Pancreas (tissue), 10 donors: ENCODE measurements at regions not wholly inside any gene's neighbourhood (a gene's known extent, or its start where the extent isn't known, plus 50 kb on each side); places are given as distances from the start of the nearest gene placed in this dataset.

Experiments
- ATAC-seq, 4 donors: fragments of 200-7000 bp; cut with Tn5 transposase; one replicate each; pipeline versions ENCODE4 v1.8.0 to v1.9.1; 2020; ENCODE audit warnings: mild to moderate bottlenecking in 4 of 4, moderate library complexity in 4 of 4
- DNase-seq, 6 donors: peaks; one replicate each; pipeline ENCODE4 v3.0.0-alpha.2; 2020
- FAIRE-seq: peaks from 2 replicates; lab custom pipeline; 2012; peaks lifted over from hg19 to GRCh38; lab: Jason Lieb, UNC
- H3K27ac ChIP-seq, 4 donors: fragments of 200-600 bp; sonication (generic); 1 replicate in 3 of 4; 2 replicates in 1 of 4; pipeline versions ENCODE4 v1.5.0 to v1.8.0; 2020
- H3K27me3 ChIP-seq, 4 donors: fragments of 200-600 bp; one replicate each; pipeline ENCODE4 v1.8.0; 2021
- H3K36me3 ChIP-seq, 3 donors: fragments of 200-600 bp; sonication (generic) in 1 of 3; one replicate each; pipeline versions ENCODE4 v1.5.0 to v1.8.0; 2020 to 2021
- H3K4me1 ChIP-seq, 3 donors: fragments of 200-600 bp; one replicate each; pipeline ENCODE4 v1.8.0; 2021
- H3K4me3 ChIP-seq, 4 donors: fragments of 200-600 bp; sonication (generic) in 2 of 4; one replicate each; pipeline versions ENCODE4 v1.5.0 to v1.8.0; 2020 to 2021
- H3K9me3 ChIP-seq, 4 donors: fragments of 200-600 bp; one replicate each; pipeline ENCODE4 v1.8.0; 2021
- WGBS, 2 donors: extraction: QIAGEN DNeasy Blood & Tissue Kit; methylation state at CpG; one replicate each; pipeline ENCODE4 v1.1.7; 2013; 5-methylcytosine and 5-hydroxymethylcytosine counted together
- intact Hi-C, 3 donors: fragments of 100-400 bp; cut with DNase I; formaldehyde crosslinking; loops; one replicate each; pipeline versions ENCODE4 v1.11.1 to v1.14.2; 2022
- TF ChIP-seq, protein P1 (sequence below), 4 donors: fragments of 200-600 bp; sonication (generic) in 3 of 4; IDR thresholded peaks; one replicate each; pipeline versions ENCODE4 v1.5.0 to v1.8.0; 2021; ENCODE audit warnings: antibody characterized with exemption in 4 of 4
- donor health status: healthy with polysubstance abuse.
- donor health status: DM: no; HTN: no; CAD: no; lungs with moderate emphysema.
- donor health status: DM: no; HTN: no; CAD: no.
- donor health status: control.
- donor health status: control.
- donor health status: Bipolar disorder and iron deficiency.
- donor health status: DM: yes; HTN: yes; CAD: no.
- donor health status: DM: no; HTN: no; CAD: no.
- donor health status: DM: no; HTN: no; CAD: no.
- donor health status: DM: yes; HTN: yes; CAD: no.

DNA sequence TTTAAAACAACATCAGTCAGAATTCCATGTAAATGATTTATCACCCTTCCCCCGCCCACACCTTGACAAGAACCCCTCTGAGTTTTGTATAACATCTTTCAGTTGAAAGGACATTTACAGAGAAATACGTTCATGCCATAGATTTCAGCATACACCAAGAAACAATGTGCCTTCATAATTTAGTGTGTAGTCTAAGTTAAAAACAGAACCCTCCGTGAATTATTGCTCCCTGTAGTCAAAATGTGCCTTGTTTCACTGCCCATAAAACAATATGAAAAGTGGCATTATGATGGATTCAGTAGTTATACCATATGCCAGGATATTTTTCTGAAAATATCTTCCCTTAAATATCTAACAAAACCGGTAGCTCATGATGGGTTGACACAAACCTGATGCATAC, 953.9 kb downstream of the GBE1 start:
- 65 to 66% methylated on average over 4 of the region's 4 CpGs for WGBS, 2 donors
- Histone ChIP-seq H3K27ac (no peak overlapping the region), H3K4me1 (no peaks in the 10 kb centered on the region), H3K9me3 (no peaks in the 10 kb centered on the region), H3K36me3 (no peaks in the 10 kb centered on the region), H3K4me3 (no peak overlapping the region), H3K27me3 (no peaks in the 10 kb centered on the region)
- no peak for ATAC-seq
- no peak for DNase-seq
- intact Hi-C loops: no loop called here
- TF ChIP-seq, protein P1, sequence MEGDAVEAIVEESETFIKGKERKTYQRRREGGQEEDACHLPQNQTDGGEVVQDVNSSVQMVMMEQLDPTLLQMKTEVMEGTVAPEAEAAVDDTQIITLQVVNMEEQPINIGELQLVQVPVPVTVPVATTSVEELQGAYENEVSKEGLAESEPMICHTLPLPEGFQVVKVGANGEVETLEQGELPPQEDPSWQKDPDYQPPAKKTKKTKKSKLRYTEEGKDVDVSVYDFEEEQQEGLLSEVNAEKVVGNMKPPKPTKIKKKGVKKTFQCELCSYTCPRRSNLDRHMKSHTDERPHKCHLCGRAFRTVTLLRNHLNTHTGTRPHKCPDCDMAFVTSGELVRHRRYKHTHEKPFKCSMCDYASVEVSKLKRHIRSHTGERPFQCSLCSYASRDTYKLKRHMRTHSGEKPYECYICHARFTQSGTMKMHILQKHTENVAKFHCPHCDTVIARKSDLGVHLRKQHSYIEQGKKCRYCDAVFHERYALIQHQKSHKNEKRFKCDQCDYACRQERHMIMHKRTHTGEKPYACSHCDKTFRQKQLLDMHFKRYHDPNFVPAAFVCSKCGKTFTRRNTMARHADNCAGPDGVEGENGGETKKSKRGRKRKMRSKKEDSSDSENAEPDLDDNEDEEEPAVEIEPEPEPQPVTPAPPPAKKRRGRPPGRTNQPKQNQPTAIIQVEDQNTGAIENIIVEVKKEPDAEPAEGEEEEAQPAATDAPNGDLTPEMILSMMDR (IDR thresholded peaks at IDR 0.05): no peak
- FAIRE-seq: no peak

DNA sequence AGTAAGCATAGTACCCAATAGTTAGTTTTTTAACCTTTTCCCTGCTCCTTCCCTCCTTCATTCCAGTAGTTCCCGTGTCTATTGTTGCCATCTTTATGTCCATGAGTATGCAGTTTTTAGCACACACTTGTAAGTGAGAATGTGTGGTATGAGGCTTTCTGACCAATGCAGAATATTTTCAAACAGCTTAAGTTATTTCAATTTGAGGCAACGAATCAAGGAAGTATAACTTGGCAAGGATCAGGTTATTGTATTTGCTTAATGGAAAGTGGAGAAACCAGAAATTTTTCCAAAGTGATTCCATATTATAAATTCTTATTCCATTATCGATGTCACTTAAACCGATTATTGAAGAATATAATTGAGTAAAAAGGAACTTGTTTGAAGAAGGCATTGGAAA, 954.8 kb downstream of the GBE1 start:
- intact Hi-C loops: no loop called here
- Histone ChIP-seq H3K36me3 (no peaks in the 10 kb centered on the region), H3K27me3 (no peaks in the 10 kb centered on the region), H3K4me1 (no peaks in the 10 kb centered on the region), H3K9me3 (no peaks in the 10 kb centered on the region), H3K4me3 (no peak overlapping the region), H3K27ac (no peak overlapping the region)
- WGBS, 2 donors: 47 to 57% methylated on average over 4 of the region's 4 CpGs
- no peak for ATAC-seq
- TF ChIP-seq, protein P1 (IDR thresholded peaks at IDR 0.05): no peak
- FAIRE-seq: no peak
- no peak for DNase-seq

DNA sequence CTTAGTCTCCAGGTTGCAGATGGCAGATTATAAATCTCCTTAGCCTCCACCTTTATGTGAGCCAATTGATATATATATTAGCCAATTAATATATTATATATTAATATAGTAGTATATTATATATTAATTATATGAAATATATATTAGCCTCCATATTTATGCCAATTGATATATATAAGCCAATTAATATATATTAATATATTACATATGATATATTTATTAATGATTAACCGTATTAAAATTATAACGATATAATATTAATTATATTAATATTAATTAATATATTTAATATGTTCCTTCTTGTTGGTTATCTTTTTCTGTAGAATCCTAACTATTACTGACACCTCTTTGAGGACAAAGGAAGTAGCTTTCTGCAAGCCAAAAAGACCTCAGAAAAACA, 972.5 kb downstream of the GBE1 start:
- 80 to 94% methylated on average over 2 of the region's 2 CpGs for WGBS, 2 donors
- no peak overlapping the region for H3K4me3 ChIP-seq
- FAIRE-seq (peak; percentile 23), DNase-seq (no peak), ATAC-seq (no peak)
- no peaks in the 10 kb centered on the region for H3K27me3 ChIP-seq
- no peaks in the 10 kb centered on the region for H3K9me3 ChIP-seq
- H3K27ac ChIP-seq: no peak overlapping the region
- intact Hi-C loops: no loop called here
- TF ChIP-seq, protein P1 (IDR thresholded peaks at IDR 0.05): no peak
- no peaks in the 10 kb centered on the region for H3K4me1 ChIP-seq
- no peaks in the 10 kb centered on the region for H3K36me3 ChIP-seq

DNA sequence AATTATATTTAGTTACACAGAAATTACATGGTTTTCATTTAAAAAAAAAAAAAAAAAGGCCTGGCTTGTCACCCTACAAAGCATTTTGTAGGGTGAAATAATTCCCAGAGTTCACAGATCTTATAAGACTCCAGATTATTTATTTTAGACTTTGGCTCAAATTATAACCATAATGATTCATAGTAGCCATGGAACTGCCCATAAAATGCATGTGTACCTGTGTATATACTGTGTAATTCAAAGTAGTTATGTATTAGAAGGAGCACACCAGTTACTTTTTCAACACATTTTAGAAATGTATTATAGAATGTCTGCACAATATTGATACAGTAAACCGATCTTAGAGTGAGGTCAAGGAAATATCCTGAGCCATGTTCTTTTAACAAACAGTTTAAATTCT, 975.6 kb downstream of the GBE1 start:
- no peaks in the 10 kb centered on the region for H3K4me1 ChIP-seq
- ATAC-seq (no peak), FAIRE-seq (no peak), DNase-seq (no peak)
- no peaks in the 10 kb centered on the region for H3K9me3 ChIP-seq
- whole genome bisulfite sequencing, 2 donors: 51 to 80% methylated on average over 1 of the region's 1 CpG
- no peak overlapping the region for H3K4me3 ChIP-seq
- intact Hi-C loops: no loop called here
- TF ChIP-seq, protein P1 (IDR thresholded peaks at IDR 0.05): no peak
- no peak overlapping the region for H3K27ac ChIP-seq
- no peaks in the 10 kb centered on the region for H3K36me3 ChIP-seq
- H3K27me3 ChIP-seq: no peaks in the 10 kb centered on the region

DNA sequence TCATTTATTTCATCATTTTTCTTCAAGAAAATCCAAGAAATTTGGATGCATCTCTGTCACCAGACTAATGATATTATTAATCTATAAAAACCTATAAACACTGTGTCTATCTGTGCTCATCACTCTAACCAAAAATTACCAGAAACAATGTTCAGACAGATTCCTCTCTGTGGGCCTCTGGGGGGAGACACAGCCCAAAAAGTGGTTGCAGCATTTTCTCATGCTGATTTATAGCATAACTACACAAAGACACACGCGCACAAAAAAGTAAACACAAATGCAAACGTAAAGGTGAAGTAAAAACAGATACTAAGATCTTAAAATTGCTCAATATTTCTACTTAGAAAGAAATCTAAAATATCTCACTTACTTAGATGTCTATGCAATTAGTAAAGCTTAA, 976.0 kb downstream of the GBE1 start:
- Histone ChIP-seq H3K27ac (no peak overlapping the region), H3K4me3 (no peak overlapping the region), H3K36me3 (no peaks in the 10 kb centered on the region), H3K27me3 (no peaks in the 10 kb centered on the region), H3K4me1 (no peaks in the 10 kb centered on the region), H3K9me3 (no peaks in the 10 kb centered on the region)
- 40 to 43% methylated on average over 3 of the region's 3 CpGs for WGBS, 2 donors
- no peak for DNase-seq
- TF ChIP-seq, protein P1 (IDR thresholded peaks at IDR 0.05): no peak
- no peak for ATAC-seq
- intact Hi-C loops: no loop called here
- no peak for FAIRE-seq
